Mesendoderm (in vitro differentiated cells): ENCODE measurements at regions not wholly inside any gene's neighbourhood (a gene's known extent, or its start where the extent isn't known, plus 50 kb on each side); places are given as distances from the start of the nearest gene placed in this dataset.

Source experiments
- DNase-seq: peaks from one replicate; pipeline ENCODE4 v3.0.0; 2013
- H2AK5ac ChIP-seq: 2 replicates; pipeline ENCODE4 v1.6.1; 2013; ENCODE audit warnings: low read length, inconsistent platforms
- H2BK120ac ChIP-seq: 2 replicates; pipeline ENCODE4 v1.6.1; 2013; ENCODE audit warnings: low read depth, mild to moderate bottlenecking, low read length, moderate library complexity, mixed read lengths
- H2BK15ac ChIP-seq: replicated peaks from 2 replicates; pipeline ENCODE4 v1.6.1; 2013; ENCODE audit warnings: low read depth, mild to moderate bottlenecking, moderate library complexity
- H2BK5ac ChIP-seq: 2 replicates; pipeline ENCODE4 v1.6.1; 2013; ENCODE audit warnings: low read length, inconsistent platforms
- H3K18ac ChIP-seq: 2 replicates; pipeline ENCODE4 v1.6.1; 2013; ENCODE audit warnings: mild to moderate bottlenecking, low read length, mixed read lengths
- H3K23ac ChIP-seq: one replicate; pipeline ENCODE4 v1.6.1; 2013; ENCODE audit warnings: low read length
- H3K27ac ChIP-seq: 2 replicates; pipeline ENCODE4 v1.5.1; 2013; ENCODE audit warnings: low read depth, mild to moderate bottlenecking, inconsistent platforms, low read length, moderate library complexity
- H3K27me3 ChIP-seq: 2 replicates; pipeline ENCODE4 v1.6.1; 2013; ENCODE audit warnings: low read length, control low read depth, mild to moderate bottlenecking, inconsistent platforms; ENCODE audit not compliant: insufficient read depth, poor library complexity
- H3K36me3 ChIP-seq: 2 replicates; pipeline ENCODE4 v1.6.1; 2013; ENCODE audit warnings: low read length, inconsistent platforms; ENCODE audit not compliant: control insufficient read depth, insufficient read depth
- H3K4ac ChIP-seq: one replicate; pipeline ENCODE4 v1.6.1; 2013; ENCODE audit warnings: low read depth, mild to moderate bottlenecking, low read length, moderate library complexity
- H3K4me1 ChIP-seq: 2 replicates; pipeline ENCODE4 v1.6.1; 2013; ENCODE audit warnings: low read depth, low read length, inconsistent platforms; ENCODE audit not compliant: control insufficient read depth
- H3K4me2 ChIP-seq: 2 replicates; pipeline ENCODE4 v1.6.1; 2013; ENCODE audit warnings: low read length
- H3K4me3 ChIP-seq: 2 replicates; pipeline ENCODE4 v1.5.1; 2013; ENCODE audit warnings: mild to moderate bottlenecking, low read length
- H3K56ac ChIP-seq: one replicate; pipeline ENCODE4 v1.6.1; 2013; ENCODE audit warnings: low read length
- H3K79me1 ChIP-seq: 2 replicates; pipeline ENCODE4 v1.6.1; 2013; ENCODE audit warnings: low read length, inconsistent platforms
- H3K79me2 ChIP-seq: 2 replicates; pipeline ENCODE4 v1.6.1; 2013; ENCODE audit warnings: mild to moderate bottlenecking, low read length; ENCODE audit not compliant: control insufficient read depth, insufficient read depth
- H3K9ac ChIP-seq: 2 replicates; pipeline ENCODE4 v1.6.1; 2013; ENCODE audit warnings: low read length, inconsistent platforms
- H4K5ac ChIP-seq: one replicate; pipeline ENCODE4 v1.6.1; 2013; ENCODE audit warnings: low read length
- H4K8ac ChIP-seq: one replicate; pipeline ENCODE4 v1.6.1; 2013; ENCODE audit warnings: low read depth, mild to moderate bottlenecking, control low read depth, low read length, moderate library complexity
- WGBS: extraction: QIAGEN DNeasy Blood & Tissue Kit; methylation state at CpG from one replicate; pipeline ENCODE4 v1.1.7; 2013; ENCODE audit warnings: low lambda C conversion rate, missing lambda C conversion rate; ENCODE audit not compliant: insufficient coverage; ENCODE audit errors: extremely low coverage; 5-methylcytosine and 5-hydroxymethylcytosine counted together

GRCh38 chr13:76758257-76758656 is 127.9 kb downstream of the KCTD12 start:
- no peak overlapping the region for H2BK120ac ChIP-seq
- H3K4me1 ChIP-seq: no peaks in the 10 kb centered on the region
- no peak overlapping the region for H3K4me2 ChIP-seq
- no peak overlapping the region for H3K56ac ChIP-seq
- no peak overlapping the region for H3K9ac ChIP-seq
- H2AK5ac ChIP-seq: no peak overlapping the region
- H3K27me3 ChIP-seq: no peaks in the 10 kb centered on the region
- no peak overlapping the region for H3K4ac ChIP-seq
- H2BK5ac ChIP-seq: no peak overlapping the region
- no peaks in the 10 kb centered on the region for H3K79me1 ChIP-seq
- no peaks in the 10 kb centered on the region for H3K79me2 ChIP-seq
- no peak overlapping the region for H3K18ac ChIP-seq
- peak; percentile 4 for DNase-seq
- no peaks in the 10 kb centered on the region for H3K36me3 ChIP-seq
- no peak overlapping the region for H3K4me3 ChIP-seq
- H2BK15ac ChIP-seq: no peak overlapping the region
- H3K23ac ChIP-seq: no peak overlapping the region
- no peak overlapping the region for H3K27ac ChIP-seq
- no peak overlapping the region for H4K8ac ChIP-seq
- H4K5ac ChIP-seq: no peak overlapping the region

GRCh38 chr13:76756451-76756850 is 129.8 kb downstream of the KCTD12 start:
- H2AK5ac ChIP-seq: no peak overlapping the region

GRCh38 chr13:76754414-76754813 is 131.8 kb downstream of the KCTD12 start:
- Histone ChIP-seq H2BK5ac (no peak overlapping the region), H3K4me3 (no peak overlapping the region), H3K27me3 (no peaks in the 10 kb centered on the region), H3K4me2 (no peak overlapping the region), H2BK120ac (no peak overlapping the region), H4K5ac (no peak overlapping the region), H3K9ac (no peak overlapping the region), H3K27ac (no peak overlapping the region), H4K8ac (no peak overlapping the region), H3K36me3 (no peaks in the 10 kb centered on the region), H3K4me1 (no peaks in the 10 kb centered on the region), H3K4ac (no peak overlapping the region), H3K18ac (no peak overlapping the region), H3K56ac (no peak overlapping the region), H2AK5ac (no peak overlapping the region), H3K79me2 (no peaks in the 10 kb centered on the region), H2BK15ac (no peak overlapping the region), H3K79me1 (no peaks in the 10 kb centered on the region), H3K23ac (no peak overlapping the region)
- WGBS: no CpG with 5 or more reads among the region's 4 CpGs
- no peak for DNase-seq

More at GRCh38 chr13:76756451-76756850, 129.8 kb downstream of the KCTD12 start:
- Histone ChIP-seq H3K79me1 (no peaks in the 10 kb centered on the region), H2BK15ac (no peak overlapping the region), H3K23ac (no peak overlapping the region), H3K4me2 (no peak overlapping the region), H2BK5ac (no peak overlapping the region), H3K36me3 (no peaks in the 10 kb centered on the region), H2BK120ac (no peak overlapping the region), H3K27me3 (no peaks in the 10 kb centered on the region), H3K4ac (no peak overlapping the region), H3K4me3 (no peak overlapping the region), H4K5ac (no peak overlapping the region), H4K8ac (no peak overlapping the region), H3K9ac (no peak overlapping the region), H3K18ac (no peak overlapping the region), H3K79me2 (no peaks in the 10 kb centered on the region), H3K27ac (no peak overlapping the region), H3K4me1 (no peaks in the 10 kb centered on the region), H3K56ac (no peak overlapping the region)
- WGBS: no CpG with 5 or more reads among the region's 2 CpGs
- DNase-seq: no peak

- Histone ChIP-seq H3K27me3 (no peaks in the 10 kb centered on the region), H4K8ac (no peak overlapping the region), H3K4ac (no peak overlapping the region), H3K27ac (no peak overlapping the region), H3K4me3 (no peak overlapping the region), H2AK5ac (no peak overlapping the region), H3K9ac (no peak overlapping the region), H3K79me1 (no peaks in the 10 kb centered on the region), H2BK5ac (no peak overlapping the region), H3K36me3 (no peaks in the 10 kb centered on the region), H3K18ac (no peak overlapping the region), H3K4me2 (no peak overlapping the region), H3K79me2 (no peaks in the 10 kb centered on the region), H2BK15ac (no peak overlapping the region), H2BK120ac (no peak overlapping the region), H3K23ac (no peak overlapping the region), H3K4me1 (no peaks in the 10 kb centered on the region), H4K5ac (no peak overlapping the region), H3K56ac (no peak overlapping the region)
- no CpG with 5 or more reads among the region's 3 CpGs for WGBS
- DNase-seq: no peak
These were observed 134.9 kb downstream of the KCTD12 start for GRCh38 chr13:76751278-76751677.

- DNase-seq: no peak
- H3K36me3 ChIP-seq: no peaks in the 10 kb centered on the region
- H3K79me1 ChIP-seq: no peaks in the 10 kb centered on the region
- no peak overlapping the region for H3K9ac ChIP-seq
- no peak overlapping the region for H3K4ac ChIP-seq
- H4K8ac ChIP-seq: no peak overlapping the region
- H3K27me3 ChIP-seq: no peaks in the 10 kb centered on the region
- H2BK15ac ChIP-seq: no peak overlapping the region
- H4K5ac ChIP-seq: no peak overlapping the region
- no peak overlapping the region for H2BK120ac ChIP-seq
- H2BK5ac ChIP-seq: no peak overlapping the region
- H2AK5ac ChIP-seq: no peak overlapping the region
- H3K23ac ChIP-seq: no peak overlapping the region
- H3K79me2 ChIP-seq: no peaks in the 10 kb centered on the region
- H3K4me2 ChIP-seq: no peak overlapping the region
- no peaks in the 10 kb centered on the region for H3K4me1 ChIP-seq
- H3K18ac ChIP-seq: no peak overlapping the region
- no peak overlapping the region for H3K27ac ChIP-seq
- H3K56ac ChIP-seq: no peak overlapping the region
- no peak overlapping the region for H3K4me3 ChIP-seq
These were observed 136.1 kb downstream of the KCTD12 start for GRCh38 chr13:76750126-76750525.

GRCh38 chr13:76745261-76746200 is 140.7 kb downstream of the KCTD12 start:
- Histone ChIP-seq H3K4me3 (no peak overlapping the region), H2BK120ac (no peak overlapping the region), H3K27ac (no peak overlapping the region), H3K79me2 (no peaks in the 10 kb centered on the region), H3K36me3 (no peaks in the 10 kb centered on the region), H3K4me1 (no peaks in the 10 kb centered on the region), H3K27me3 (no peaks in the 10 kb centered on the region), H2BK15ac (no peak overlapping the region), H2BK5ac (no peak overlapping the region), H3K23ac (no peak overlapping the region), H3K79me1 (no peaks in the 10 kb centered on the region), H4K8ac (no peak overlapping the region), H3K9ac (no peak overlapping the region), H3K4me2 (no peak overlapping the region), H3K18ac (no peak overlapping the region), H4K5ac (no peak overlapping the region), H3K4ac (no peak overlapping the region), H2AK5ac (no peak overlapping the region), H3K56ac (no peak overlapping the region)
- WGBS: no CpG with 5 or more reads among the region's 3 CpGs
- DNase-seq: no peak
